LoVo (cell line): ENCODE measurements at regions not wholly inside any gene's neighbourhood (a gene's known extent, or its start where the extent isn't known, plus 50 kb on each side); places are given as distances from the start of the nearest gene placed in this dataset.

Experiments
- DNase-seq: peaks from one replicate; pipeline ENCODE4 v3.0.0-alpha.2; 2016; ENCODE audit warnings: low spot score

GRCh38 chr2:16615687-16616615 lies 49.7 kb downstream of the CYRIA start:
- no peak for DNase-seq

- DNase-seq: no peak
Measured at GRCh38 chr2:16615246-16615645, 50.4 kb downstream of the CYRIA start.

- no peak for DNase-seq
Measured at GRCh38 chr2:16614314-16614860, 51.2 kb downstream of the CYRIA start.

- peak; percentile 22 for DNase-seq
Measured at GRCh38 chr2:16613539-16614011, 52.1 kb downstream of the CYRIA start.

- DNase-seq: no peak
Measured at GRCh38 chr2:16612490-16612889, 53.1 kb downstream of the CYRIA start.

- DNase-seq: no peak
Measured at GRCh38 chr2:16609786-16610185, 55.8 kb downstream of the CYRIA start.

GRCh38 chr2:16608661-16609643 lies 56.7 kb downstream of the CYRIA start:
- peak; percentile 70 for DNase-seq

GRCh38 chr2:16607301-16607700 lies 58.3 kb downstream of the CYRIA start:
- DNase-seq: no peak

GRCh38 chr2:16604236-16604635 lies 61.4 kb downstream of the CYRIA start:
- DNase-seq: no peak

- no peak for DNase-seq
Measured at GRCh38 chr2:16591370-16591933, 74.2 kb downstream of the CYRIA start.

- DNase-seq: no peak
Measured at GRCh38 chr2:16589465-16589864, 76.2 kb downstream of the CYRIA start.

- DNase-seq: no peak
Measured at GRCh38 chr2:16588565-16588964, 77.1 kb downstream of the CYRIA start.

GRCh38 chr2:16587601-16588000 lies 78.0 kb downstream of the CYRIA start:
- DNase-seq: no peak

- no peak for DNase-seq
Measured at GRCh38 chr2:16584824-16585540, 80.7 kb downstream of the CYRIA start.

- DNase-seq: no peak
Measured at GRCh38 chr2:16584084-16584483, 81.5 kb downstream of the CYRIA start.

- no peak for DNase-seq
Measured at GRCh38 chr2:16581241-16581640, 84.4 kb downstream of the CYRIA start.

GRCh38 chr2:16578081-16578480 lies 87.6 kb downstream of the CYRIA start:
- no peak for DNase-seq

- no peak for DNase-seq
Measured at GRCh38 chr2:16570516-16570915, 95.1 kb downstream of the CYRIA start.

- no peak for DNase-seq
Measured at GRCh38 chr2:16568998-16569784, 96.4 kb downstream of the CYRIA start.

- DNase-seq: no peak
Measured at GRCh38 chr2:16566701-16567100, 98.9 kb downstream of the CYRIA start.
